AG09309 (cell line): ENCODE measurements at regions not wholly inside any gene's neighbourhood (a gene's known extent, or its start where the extent isn't known, plus 50 kb on each side); places are given as distances from the start of the nearest gene placed in this dataset.

Experiments used
- DNase-seq: peaks from one replicate; pipeline ENCODE4 v3.0.0-alpha.2; 2010; ENCODE audit warnings: low read depth
- H3K4me3 ChIP-seq: 2 replicates; pipeline ENCODE4 v1.5.1; 2011; ENCODE audit warnings: mild to moderate bottlenecking, low read depth, low read length, moderate library complexity; ENCODE audit not compliant: control insufficient read depth
- TF ChIP-seq, protein P1 (sequence below): IDR thresholded peaks from 2 replicates; pipeline ENCODE4 v1.5.1; 2011; ENCODE audit warnings: mild to moderate bottlenecking, low read depth, low read length, inconsistent platforms; ENCODE audit not compliant: insufficient read depth, control insufficient read depth; ENCODE audit errors: missing control alignments

DNA sequence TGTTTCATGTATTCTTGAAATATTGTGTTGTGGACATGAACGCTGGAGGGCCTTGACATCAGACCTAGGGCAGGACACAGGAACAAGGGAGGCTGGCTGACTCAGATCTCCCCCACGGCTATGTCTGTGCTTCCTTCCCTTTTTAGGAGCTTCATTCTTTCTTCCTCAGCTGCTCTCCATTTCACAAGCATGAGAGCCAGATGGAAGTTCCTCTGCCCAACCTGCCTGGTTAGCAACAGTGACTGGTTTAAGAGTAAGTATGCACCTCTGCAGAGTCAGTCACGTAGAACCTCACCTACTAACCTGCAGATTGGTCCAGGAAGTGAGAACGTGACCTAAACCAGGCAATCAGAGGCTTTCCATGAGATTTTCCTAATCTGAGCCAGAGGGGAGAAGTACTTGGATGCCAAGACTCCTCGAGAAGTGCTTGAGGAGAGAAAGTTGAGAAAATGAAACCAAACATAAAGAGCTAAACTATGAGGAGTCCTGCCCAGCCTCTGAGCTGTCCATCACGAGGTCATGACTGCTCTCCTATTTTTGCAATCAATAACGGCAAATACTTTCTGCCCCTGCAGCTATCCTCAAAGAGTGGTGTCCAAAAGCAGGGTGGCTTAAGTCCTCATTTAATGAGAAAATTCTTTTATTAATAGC is 465.2 kb upstream of the CITED2 start:
- TF ChIP-seq, protein P1, sequence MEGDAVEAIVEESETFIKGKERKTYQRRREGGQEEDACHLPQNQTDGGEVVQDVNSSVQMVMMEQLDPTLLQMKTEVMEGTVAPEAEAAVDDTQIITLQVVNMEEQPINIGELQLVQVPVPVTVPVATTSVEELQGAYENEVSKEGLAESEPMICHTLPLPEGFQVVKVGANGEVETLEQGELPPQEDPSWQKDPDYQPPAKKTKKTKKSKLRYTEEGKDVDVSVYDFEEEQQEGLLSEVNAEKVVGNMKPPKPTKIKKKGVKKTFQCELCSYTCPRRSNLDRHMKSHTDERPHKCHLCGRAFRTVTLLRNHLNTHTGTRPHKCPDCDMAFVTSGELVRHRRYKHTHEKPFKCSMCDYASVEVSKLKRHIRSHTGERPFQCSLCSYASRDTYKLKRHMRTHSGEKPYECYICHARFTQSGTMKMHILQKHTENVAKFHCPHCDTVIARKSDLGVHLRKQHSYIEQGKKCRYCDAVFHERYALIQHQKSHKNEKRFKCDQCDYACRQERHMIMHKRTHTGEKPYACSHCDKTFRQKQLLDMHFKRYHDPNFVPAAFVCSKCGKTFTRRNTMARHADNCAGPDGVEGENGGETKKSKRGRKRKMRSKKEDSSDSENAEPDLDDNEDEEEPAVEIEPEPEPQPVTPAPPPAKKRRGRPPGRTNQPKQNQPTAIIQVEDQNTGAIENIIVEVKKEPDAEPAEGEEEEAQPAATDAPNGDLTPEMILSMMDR = no peak
- H3K4me3 ChIP-seq = no peak overlapping the region
- no peak for DNase-seq

DNA sequence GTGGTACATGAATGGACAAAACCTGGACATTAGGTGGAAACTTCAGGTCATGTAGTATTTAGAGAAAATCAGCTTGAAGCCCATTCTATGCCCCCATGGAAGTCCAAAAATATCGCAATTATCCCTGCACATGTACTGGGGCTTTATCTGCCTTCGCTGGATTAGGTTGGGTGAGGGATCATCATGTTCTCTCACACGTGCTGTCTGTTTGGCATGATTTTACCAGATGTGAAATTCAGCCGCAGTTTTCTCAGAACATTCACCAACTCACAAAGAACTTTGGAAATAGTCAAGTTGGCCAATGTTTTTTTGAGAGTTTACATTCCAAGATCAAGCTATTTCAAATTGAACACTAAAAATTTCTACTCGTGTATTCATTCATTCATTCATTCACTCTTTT is 459.8 kb upstream of the CITED2 start:
- no peak overlapping the region for H3K4me3 ChIP-seq
- no peak for DNase-seq
- TF ChIP-seq, protein P1 = no peak

DNA sequence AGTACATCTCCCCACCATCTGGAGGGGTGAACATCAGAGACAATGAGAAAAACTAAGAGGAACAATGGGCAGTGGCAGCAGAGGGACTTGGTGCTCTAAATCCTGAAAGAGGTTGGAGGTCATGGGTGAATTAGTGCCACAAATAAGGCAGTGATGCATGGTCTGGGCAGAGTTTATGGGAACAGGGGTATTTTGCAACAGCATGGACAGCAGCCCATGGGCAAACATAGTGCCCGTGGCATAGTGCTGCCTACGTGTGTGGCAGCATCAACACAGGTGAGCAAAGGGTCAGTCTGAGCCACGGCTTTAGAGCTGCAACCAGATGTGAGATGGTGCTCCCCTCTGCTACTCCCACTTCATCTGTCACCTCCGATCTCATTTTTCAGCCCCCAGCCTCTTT is 459.1 kb upstream of the CITED2 start:
- TF ChIP-seq, protein P1 = no peak
- no peak for DNase-seq
- H3K4me3 ChIP-seq = no peak overlapping the region

DNA sequence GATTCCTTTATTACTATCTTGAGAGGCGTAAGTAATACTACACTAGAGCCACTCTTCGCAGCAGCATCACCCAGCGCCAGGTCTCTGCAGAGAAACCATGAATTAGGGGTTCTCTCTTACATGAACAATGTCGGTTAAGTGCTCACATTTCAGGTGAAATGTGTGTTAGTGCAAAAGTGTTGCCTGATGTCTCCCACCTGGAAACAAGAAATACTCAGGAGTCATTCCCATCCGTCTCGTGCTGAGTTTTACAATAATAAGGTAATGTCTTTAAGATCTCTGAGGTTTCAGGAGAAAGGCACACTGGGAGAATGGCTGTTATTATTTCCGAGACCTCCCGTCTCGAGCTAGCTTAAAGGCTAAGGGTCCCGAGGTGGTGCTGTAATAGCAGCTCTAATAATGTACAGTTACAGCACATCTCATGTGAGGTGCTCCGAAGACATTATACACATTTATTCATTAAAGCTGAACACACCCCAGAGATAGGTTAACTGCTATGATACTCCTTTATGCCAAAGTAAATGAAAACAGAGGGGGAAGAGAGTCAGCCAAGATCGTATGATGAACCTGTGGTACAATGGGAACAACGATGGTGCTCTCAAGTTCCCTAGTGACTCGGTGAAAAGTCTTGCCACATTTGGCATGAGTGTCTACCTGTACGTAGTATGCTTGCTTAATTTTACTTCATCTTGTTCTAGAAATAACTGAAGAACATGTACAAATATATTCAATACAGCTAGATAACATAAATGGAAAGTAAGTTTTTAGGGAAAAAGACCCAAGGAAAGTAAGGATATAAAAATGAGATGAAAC is 458.3 kb upstream of the CITED2 start:
- DNase-seq = no peak
- no peak overlapping the region for H3K4me3 ChIP-seq
- TF ChIP-seq, protein P1 = no peak

DNA sequence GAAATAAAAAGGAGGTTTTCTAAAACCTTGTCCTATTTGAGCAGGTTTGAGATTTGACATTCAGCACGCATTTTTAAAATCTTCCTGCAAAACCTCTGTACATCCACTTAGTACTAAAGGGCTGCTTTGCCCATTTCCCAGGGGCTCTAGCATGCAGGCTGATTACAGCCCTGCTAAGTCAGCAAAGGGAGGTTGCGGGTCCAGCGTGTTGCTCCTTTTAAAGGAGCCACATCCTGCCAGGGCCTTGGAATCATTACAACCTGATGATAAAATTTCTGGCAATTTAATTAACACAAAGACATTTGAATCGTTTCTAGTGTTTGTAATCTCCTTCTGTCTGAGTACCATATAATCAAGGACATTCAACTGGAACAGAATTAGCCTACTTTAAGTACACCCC is 455.1 kb upstream of the CITED2 start:
- TF ChIP-seq, protein P1 = no peak
- DNase-seq = no peak
- H3K4me3 ChIP-seq = no peak overlapping the region

DNA sequence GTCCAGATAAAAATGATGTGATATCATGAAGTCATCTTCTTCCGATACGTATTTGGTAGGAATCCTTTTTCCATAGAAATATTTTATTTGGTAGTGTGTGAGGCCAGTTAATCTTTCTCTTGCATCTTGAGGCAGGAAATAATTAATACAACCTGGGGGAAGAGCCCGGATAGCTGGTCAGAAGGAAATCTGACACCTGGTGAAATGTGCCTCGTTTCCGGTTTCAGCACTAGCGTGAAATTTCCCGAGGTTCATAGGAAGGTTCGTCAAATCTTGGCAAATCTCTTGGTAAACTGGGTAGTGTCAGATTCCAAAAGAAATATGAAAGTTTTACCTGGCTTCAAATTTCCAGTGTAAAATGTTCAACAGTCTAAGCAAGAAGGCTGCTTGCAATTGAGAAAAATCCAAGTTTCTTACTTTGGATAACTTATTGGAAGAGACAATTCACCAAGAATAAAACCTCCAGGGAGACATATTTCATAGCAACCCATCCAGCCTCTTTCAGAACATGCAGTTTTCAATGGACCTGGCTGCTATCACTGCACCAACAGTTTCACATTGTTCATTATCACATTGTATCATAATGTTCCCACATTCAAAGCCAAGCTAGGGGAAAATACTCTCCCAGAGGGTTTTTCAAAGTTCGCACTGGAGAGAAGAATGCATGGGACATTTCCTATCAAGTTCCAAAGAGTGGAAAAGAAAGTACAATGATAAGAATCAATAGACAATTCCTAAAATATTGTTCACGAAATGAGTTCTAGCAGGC is 454.5 kb upstream of the CITED2 start:
- DNase-seq = no peak
- TF ChIP-seq, protein P1 = no peak
- no peak overlapping the region for H3K4me3 ChIP-seq
